ENCODE measurements at regions not wholly inside any gene's neighbourhood (a gene's known extent, or its start where the extent isn't known, plus 50 kb on each side); places are given as distances from the start of the nearest gene placed in this dataset.

GRCh38 chr7:72466797-72467196, 54.7 kb upstream of the CALN1 start:
- intact Hi-C loops (cut with DNase I), result no loop called here
- peaks cover 0 to 8% (median 0%) of the 10 kb centered on the region in 4 donors for H3K27me3 ChIP-seq
- no peak overlapping the region for H3K27ac ChIP-seq (replicated peaks in 1 of 4)
- no peak for TF ChIP-seq CTCF (IDR thresholded peaks at IDR 0.05)
- DNase-seq (ENCODE audit: extremely low spot score), result no peak
- H3K36me3 ChIP-seq, result no peaks in the 10 kb centered on the region
- 70% methylated on average over 2 of the region's 2 CpGs for WGBS
- peaks cover 0 to 14% (median 5%) of the 10 kb centered on the region in 4 donors for H3K9me3 ChIP-seq
- H3K4me1 ChIP-seq, result no peaks in the 10 kb centered on the region
- no peak overlapping the region for H3K4me3 ChIP-seq

- intact Hi-C loops (cut with DNase I), result no loop called here
- Histone ChIP-seq H3K4me3 (no peak overlapping the region), H3K4me1 (no peaks in the 10 kb centered on the region), H3K36me3 (no peaks in the 10 kb centered on the region), H3K27me3 (peaks cover 0 to 8% (median 0%) of the 10 kb centered on the region in 4 donors), H3K27ac (replicated peaks in 1 of 4) (no peak overlapping the region), H3K9me3 (peaks cover 0 to 19% (median 5%) of the 10 kb centered on the region in 4 donors)
- DNase-seq (ENCODE audit: extremely low spot score), result no peak
- TF ChIP-seq POLR2A (IDR thresholded peaks at IDR 0.05; ENCODE audit: low read depth) (no peak), CTCF (IDR thresholded peaks at IDR 0.05) (no peak), EP300 (IDR thresholded peaks at IDR 0.05) (no peak), POLR2AphosphoS5 (IDR thresholded peaks at IDR 0.05) (no peak)
- 71% methylated on average over 5 of the region's 5 CpGs for WGBS
Observed at GRCh38 chr7:72465521-72465920, 53.4 kb upstream of the CALN1 start.

- Histone ChIP-seq H3K4me3 (no peak overlapping the region), H3K27ac (replicated peaks in 1 of 4) (no peak overlapping the region), H3K36me3 (no peaks in the 10 kb centered on the region), H3K4me1 (no peaks in the 10 kb centered on the region), H3K9me3 (peaks cover 0 to 10% (median 0%) of the 10 kb centered on the region in 4 donors), H3K27me3 (peaks cover 0 to 5% (median 0%) of the 10 kb centered on the region in 4 donors)
- DNase-seq (ENCODE audit: extremely low spot score), result no peak
- intact Hi-C loops (cut with DNase I), result no loop called here
- TF ChIP-seq CTCF (IDR thresholded peaks at IDR 0.05) (no peak), POLR2AphosphoS5 (IDR thresholded peaks at IDR 0.05) (no peak), EP300 (IDR thresholded peaks at IDR 0.05) (no peak), POLR2A (IDR thresholded peaks at IDR 0.05; ENCODE audit: low read depth) (no peak)
- 73% methylated on average over 7 of the region's 7 CpGs for WGBS
Observed at GRCh38 chr7:72462311-72462710, 50.2 kb upstream of the CALN1 start.

All from esophagus muscularis mucosa (tissue), 4 donors.